ENCODE measurements at regions not wholly inside any gene's neighbourhood (a gene's known extent, or its start where the extent isn't known, plus 50 kb on each side); places are given as distances from the start of the nearest gene placed in this dataset.

DNA sequence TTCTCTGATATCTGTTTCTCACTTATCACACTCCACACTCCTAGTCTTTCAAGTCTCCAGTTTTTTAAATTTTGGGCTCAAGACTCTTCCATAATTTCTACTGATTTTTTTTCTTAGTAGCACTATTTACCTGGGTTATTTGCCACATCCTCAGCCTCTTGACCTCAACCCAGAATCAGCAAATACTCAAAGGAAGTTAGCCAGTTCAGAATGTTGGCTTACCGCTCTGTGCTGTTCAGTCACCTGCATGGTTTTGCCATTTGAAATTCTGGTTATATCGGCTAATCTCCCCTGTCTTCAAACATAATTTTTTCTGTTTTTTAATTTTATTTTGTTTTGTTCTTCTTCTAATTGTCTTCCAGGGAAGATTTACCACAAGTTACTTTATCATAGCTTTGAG lies 412.6 kb downstream of the PTH2R start:
- TF ChIP-seq, protein P1, sequence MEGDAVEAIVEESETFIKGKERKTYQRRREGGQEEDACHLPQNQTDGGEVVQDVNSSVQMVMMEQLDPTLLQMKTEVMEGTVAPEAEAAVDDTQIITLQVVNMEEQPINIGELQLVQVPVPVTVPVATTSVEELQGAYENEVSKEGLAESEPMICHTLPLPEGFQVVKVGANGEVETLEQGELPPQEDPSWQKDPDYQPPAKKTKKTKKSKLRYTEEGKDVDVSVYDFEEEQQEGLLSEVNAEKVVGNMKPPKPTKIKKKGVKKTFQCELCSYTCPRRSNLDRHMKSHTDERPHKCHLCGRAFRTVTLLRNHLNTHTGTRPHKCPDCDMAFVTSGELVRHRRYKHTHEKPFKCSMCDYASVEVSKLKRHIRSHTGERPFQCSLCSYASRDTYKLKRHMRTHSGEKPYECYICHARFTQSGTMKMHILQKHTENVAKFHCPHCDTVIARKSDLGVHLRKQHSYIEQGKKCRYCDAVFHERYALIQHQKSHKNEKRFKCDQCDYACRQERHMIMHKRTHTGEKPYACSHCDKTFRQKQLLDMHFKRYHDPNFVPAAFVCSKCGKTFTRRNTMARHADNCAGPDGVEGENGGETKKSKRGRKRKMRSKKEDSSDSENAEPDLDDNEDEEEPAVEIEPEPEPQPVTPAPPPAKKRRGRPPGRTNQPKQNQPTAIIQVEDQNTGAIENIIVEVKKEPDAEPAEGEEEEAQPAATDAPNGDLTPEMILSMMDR (IDR thresholded peaks at IDR 0.05; ENCODE audit: low read depth, low read length): no peak
- DNase-seq (ENCODE audit: extremely low read depth, low read depth): no peak

DNA sequence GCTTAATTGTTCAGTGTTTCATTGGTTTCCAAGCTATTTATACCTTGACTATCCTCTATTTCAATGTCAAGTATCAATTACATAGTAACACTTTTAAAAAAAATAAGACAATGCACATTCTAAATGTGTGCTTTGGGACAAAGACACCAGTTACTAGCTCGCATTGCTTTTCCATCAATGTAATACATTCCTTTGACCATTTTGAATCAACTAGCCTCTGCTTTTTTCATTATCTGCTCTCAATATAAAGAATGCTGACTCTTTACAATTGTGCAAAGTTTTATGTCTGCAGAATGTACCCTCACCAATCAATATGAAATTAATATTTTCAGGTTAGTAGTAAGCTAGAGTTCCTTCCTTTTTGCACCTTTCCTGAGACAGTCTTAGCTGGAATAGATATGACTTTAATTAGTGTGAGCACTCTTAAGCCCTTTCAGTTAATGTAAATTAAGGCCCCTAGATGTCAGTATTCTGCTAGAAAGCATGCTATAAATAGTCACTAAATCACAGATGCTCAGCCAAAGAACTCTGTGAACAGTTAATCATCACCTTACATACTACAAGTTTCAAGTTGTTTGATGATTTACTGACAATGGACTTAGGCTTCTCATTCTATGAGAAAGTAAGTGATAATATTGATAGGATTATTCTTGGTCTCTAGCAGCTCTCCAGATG lies 413.6 kb downstream of the PTH2R start:
- TF ChIP-seq, protein P1 (IDR thresholded peaks at IDR 0.05; ENCODE audit: low read depth, low read length): no peak
- no peak for DNase-seq (ENCODE audit: extremely low read depth, low read depth)

DNA sequence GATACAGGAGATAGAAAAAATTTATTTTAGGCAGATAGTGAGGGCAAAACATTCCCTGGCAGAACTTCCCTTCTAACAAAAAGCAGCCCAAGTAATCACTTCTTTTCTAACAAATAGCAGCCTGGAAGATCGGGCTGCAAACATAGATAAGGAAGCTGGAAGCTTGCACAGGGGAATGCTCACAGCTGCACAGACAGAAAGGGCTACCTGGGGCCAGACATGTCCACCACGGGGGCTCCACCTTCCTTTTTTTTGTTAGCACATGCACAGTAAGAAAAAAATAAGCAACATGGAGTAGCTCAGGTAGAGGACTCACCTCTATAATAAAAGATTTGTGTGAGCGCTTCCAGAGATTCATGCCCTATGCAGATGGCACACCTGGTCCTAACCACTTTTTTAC lies 420.5 kb downstream of the PTH2R start:
- no peak for DNase-seq (ENCODE audit: extremely low read depth, low read depth)
- TF ChIP-seq, protein P1 (IDR thresholded peaks at IDR 0.05; ENCODE audit: low read depth, low read length): no peak

DNA sequence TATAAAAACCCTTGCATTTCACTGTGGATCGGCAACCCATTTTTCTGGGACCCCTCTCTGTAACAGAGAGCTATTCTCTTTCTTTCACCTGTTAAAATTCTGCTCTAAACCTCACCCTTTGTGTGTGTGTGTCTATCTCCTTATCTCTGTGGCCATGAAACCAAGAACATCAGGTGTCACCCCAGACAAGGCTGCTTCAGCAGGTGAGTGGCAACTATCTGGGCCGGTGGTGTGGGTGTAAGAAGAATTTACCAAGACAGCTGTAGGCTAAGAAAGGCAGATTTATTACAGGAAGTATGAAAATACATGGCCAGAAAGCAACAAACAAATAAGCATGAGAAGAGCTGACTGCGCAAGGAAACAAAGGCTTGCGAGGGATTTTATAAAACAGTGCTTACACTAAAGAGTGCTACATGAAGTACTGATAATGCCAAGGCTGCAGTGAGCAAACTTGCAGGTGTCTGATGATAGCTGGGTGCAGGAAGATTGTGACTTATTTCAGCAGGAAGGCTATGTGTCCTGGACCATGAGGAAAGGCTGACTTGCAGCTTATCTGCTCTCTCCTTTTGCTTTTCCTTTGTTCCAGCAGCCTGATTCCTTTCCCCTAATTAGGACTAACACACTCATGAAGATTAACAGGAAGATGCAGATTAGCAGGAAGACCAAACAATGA lies 421.1 kb downstream of the PTH2R start:
- no peak for DNase-seq (ENCODE audit: extremely low read depth, low read depth)
- TF ChIP-seq, protein P1 (IDR thresholded peaks at IDR 0.05; ENCODE audit: low read depth, low read length): no peak

DNA sequence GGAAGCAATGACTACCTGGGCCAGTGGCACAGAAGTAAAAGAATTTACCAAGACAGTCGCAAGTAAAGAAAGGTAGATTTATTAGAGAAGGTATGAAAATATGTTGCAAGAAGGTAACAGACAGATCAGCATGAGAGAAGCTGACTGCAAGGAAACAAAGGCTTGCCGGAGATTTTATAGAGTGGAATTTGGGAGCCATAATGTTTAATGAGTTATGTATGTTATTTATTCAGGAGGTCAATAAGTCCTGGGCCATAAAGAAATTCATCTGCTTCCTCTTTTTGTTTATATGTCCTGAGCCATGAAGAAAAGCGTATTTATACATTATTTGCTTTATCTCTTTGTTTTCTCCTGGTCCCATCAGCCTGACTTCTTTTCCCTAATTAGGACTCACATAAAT lies 423.6 kb downstream of the PTH2R start:
- DNase-seq (ENCODE audit: extremely low read depth, low read depth): no peak
- TF ChIP-seq, protein P1 (IDR thresholded peaks at IDR 0.05; ENCODE audit: low read depth, low read length): no peak

DNA sequence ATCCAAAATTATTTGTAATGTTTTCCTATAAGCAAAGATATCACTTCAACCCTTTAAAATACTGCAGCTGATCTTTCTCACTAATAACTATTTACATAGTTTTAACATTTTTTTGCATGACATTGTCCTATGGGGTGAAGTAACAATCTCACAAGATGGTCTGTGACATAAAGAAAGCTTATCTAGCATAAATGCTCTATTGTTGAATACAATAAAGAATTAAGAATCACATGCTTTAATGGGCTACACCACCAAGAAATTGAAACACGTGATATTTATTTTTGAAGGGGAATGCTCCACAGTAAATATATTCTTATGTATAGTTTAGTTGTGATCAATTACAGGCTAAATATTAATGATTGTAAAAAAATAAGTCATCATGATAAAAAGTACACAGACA lies 441.1 kb downstream of the PTH2R start:
- TF ChIP-seq, protein P1 (IDR thresholded peaks at IDR 0.05; ENCODE audit: low read depth, low read length): no peak
- no peak for DNase-seq (ENCODE audit: extremely low read depth, low read depth)

DNA sequence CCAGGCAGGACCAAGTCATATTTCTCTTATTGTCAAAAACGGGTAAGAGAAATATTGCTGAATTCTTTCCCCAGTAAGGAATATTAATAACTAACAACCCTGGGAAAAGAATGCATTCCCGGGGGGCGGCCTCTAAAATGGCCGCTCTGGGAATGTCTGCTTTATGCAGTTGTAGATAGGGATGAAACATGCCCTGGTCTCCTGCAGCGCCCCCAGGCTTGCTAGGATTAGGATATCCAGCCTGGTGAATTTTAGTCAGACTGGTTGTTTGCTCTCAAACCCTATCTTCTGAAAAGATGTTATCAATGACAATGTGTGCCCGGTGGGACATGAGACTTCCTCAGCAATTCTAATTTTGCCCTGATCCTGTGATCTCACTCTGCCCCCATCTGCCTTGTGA lies 448.1 kb downstream of the PTH2R start:
- no peak for DNase-seq (ENCODE audit: extremely low read depth, low read depth)
- TF ChIP-seq, protein P1 (IDR thresholded peaks at IDR 0.05; ENCODE audit: low read depth, low read length): no peak

Measured in AG09319 (cell line).